PC-3 (cell line): ENCODE measurements at regions not wholly inside any gene's neighbourhood (a gene's known extent, or its start where the extent isn't known, plus 50 kb on each side); places are given as distances from the start of the nearest gene placed in this dataset.

ENCODE experiments used
- CTCF ChIP-seq: fragments of 300-600 bp; sonication (generic); conservative IDR thresholded peaks from 2 replicates; pipeline ENCODE4 v1.5.1; 2017; ENCODE audit warnings: antibody characterized with exemption, low read depth, mild to moderate bottlenecking, low read length
- EZH2 ChIP-seq: fragments of 300-600 bp; sonication (generic); IDR thresholded peaks from one replicate; pipeline ENCODE4 v1.6.1; 2017; ENCODE audit warnings: antibody characterized with exemption, mild to moderate bottlenecking, low read length; ENCODE audit not compliant: unreplicated experiment

- TF ChIP-seq CTCF (no peak), EZH2 (no peak)
These were observed 220.8 kb upstream of the GPR26 start for GRCh38 chr10:123445261-123445775.
